H9 (cell line): ENCODE measurements at regions not wholly inside any gene's neighbourhood (a gene's known extent, or its start where the extent isn't known, plus 50 kb on each side); places are given as distances from the start of the nearest gene placed in this dataset.

Experiments
- DNase-seq: peaks from one replicate; pipeline ENCODE4 v3.0.0-alpha.2; 2017
- H2AFZ ChIP-seq: one replicate; pipeline ENCODE4 v1.6.1; 2013; ENCODE audit warnings: mild to moderate bottlenecking, low read length, control low read depth, moderate library complexity
- H2AK5ac ChIP-seq: 2 replicates; pipeline ENCODE4 v1.6.1; 2013; ENCODE audit warnings: low read length, control low read depth, mixed read lengths; ENCODE audit not compliant: insufficient read length
- H2BK120ac ChIP-seq: one replicate; pipeline ENCODE4 v1.6.1; 2013; ENCODE audit warnings: low read depth, mild to moderate bottlenecking, low read length, control low read depth, inconsistent platforms; ENCODE audit not compliant: poor library complexity, severe bottlenecking
- H2BK12ac ChIP-seq: 2 replicates; pipeline ENCODE4 v1.6.1; 2013; ENCODE audit warnings: low read length, control low read depth, mixed read lengths, low read depth; ENCODE audit not compliant: insufficient read length
- H2BK15ac ChIP-seq: 2 replicates; pipeline ENCODE4 v1.6.1; 2013; ENCODE audit warnings: low read depth, low read length, control low read depth
- H2BK20ac ChIP-seq: one replicate; pipeline ENCODE4 v1.6.1; 2013; ENCODE audit warnings: low read depth, mild to moderate bottlenecking, low read length, control low read depth, inconsistent platforms; ENCODE audit not compliant: poor library complexity, severe bottlenecking
- H2BK5ac ChIP-seq: 2 replicates; pipeline ENCODE4 v1.6.1; 2013; ENCODE audit warnings: low read length, control low read depth, mixed read lengths; ENCODE audit not compliant: insufficient read length
- H3K14ac ChIP-seq: 2 replicates; pipeline ENCODE4 v1.6.1; 2013; ENCODE audit warnings: low read length, control low read depth; ENCODE audit not compliant: insufficient read depth
- H3K18ac ChIP-seq: 2 replicates; pipeline ENCODE4 v1.6.1; 2013; ENCODE audit warnings: low read depth, mild to moderate bottlenecking, mixed read lengths, low read length, control low read depth; ENCODE audit not compliant: insufficient read length
- H3K23ac ChIP-seq: 2 replicates; pipeline ENCODE4 v1.6.1; 2013; ENCODE audit warnings: low read length, control low read depth, mixed read lengths, low read depth; ENCODE audit not compliant: insufficient read length
- H3K23me2 ChIP-seq: 2 replicates; pipeline ENCODE4 v1.6.1; 2013; ENCODE audit warnings: low read depth, mild to moderate bottlenecking, mixed read lengths, low read length, control low read depth; ENCODE audit not compliant: insufficient read length, poor library complexity, severe bottlenecking
- H3K27ac ChIP-seq: 2 replicates; pipeline ENCODE4 v1.5.1; 2013; ENCODE audit warnings: low read length, control low read depth, mixed read lengths, low read depth; ENCODE audit not compliant: insufficient read length
- H3K27me3 ChIP-seq: 2 replicates; pipeline ENCODE4 v1.6.1; 2013; ENCODE audit warnings: low read length, control low read depth, inconsistent platforms; ENCODE audit not compliant: insufficient read depth
- H3K4ac ChIP-seq: 2 replicates; pipeline ENCODE4 v1.6.1; 2013; ENCODE audit warnings: low read depth, mild to moderate bottlenecking, control low read depth, inconsistent platforms, low read length, moderate library complexity
- H3K4me1 ChIP-seq: 2 replicates; pipeline ENCODE4 v1.6.1; 2013; ENCODE audit warnings: low read length, control low read depth, inconsistent platforms; ENCODE audit not compliant: insufficient read depth
- H3K4me2 ChIP-seq: 2 replicates; pipeline ENCODE4 v1.6.1; 2013; ENCODE audit warnings: low read length, control low read depth, mixed read lengths; ENCODE audit not compliant: insufficient read length, insufficient read depth
- H3K56ac ChIP-seq: 2 replicates; pipeline ENCODE4 v1.6.1; 2013; ENCODE audit warnings: low read depth, mild to moderate bottlenecking, mixed read lengths, low read length, control low read depth; ENCODE audit not compliant: insufficient read length
- H3K79me1 ChIP-seq: 2 replicates; pipeline ENCODE4 v1.6.1; 2013; ENCODE audit warnings: low read depth, mild to moderate bottlenecking, moderate library complexity, low read length, control low read depth, inconsistent platforms; ENCODE audit not compliant: insufficient read depth, poor library complexity, severe bottlenecking
- H3K79me2 ChIP-seq: 2 replicates; pipeline ENCODE4 v1.6.1; 2013; ENCODE audit warnings: low read length, control low read depth, inconsistent platforms; ENCODE audit not compliant: insufficient read depth
- H3K9ac ChIP-seq: 2 replicates; pipeline ENCODE4 v1.6.1; 2013; ENCODE audit warnings: low read length, control low read depth, mixed read lengths; ENCODE audit not compliant: insufficient read length; ENCODE audit errors: extremely low read depth
- H3K9me3 ChIP-seq: one replicate; pipeline ENCODE4 v1.6.1; 2013; ENCODE audit warnings: low read depth, low read length, inconsistent platforms; ENCODE audit not compliant: control insufficient read depth
- H3T11ph ChIP-seq: one replicate; pipeline ENCODE4 v1.6.1; 2013; ENCODE audit warnings: mild to moderate bottlenecking, low read length, control low read depth, inconsistent platforms
- H4K20me1 ChIP-seq: one replicate; pipeline ENCODE4 v1.6.1; 2013; ENCODE audit not compliant: control insufficient read depth, insufficient read length, insufficient read depth
- H4K5ac ChIP-seq: 2 replicates; pipeline ENCODE4 v1.6.1; 2013; ENCODE audit warnings: low read depth, mild to moderate bottlenecking, mixed read lengths, low read length, control low read depth; ENCODE audit not compliant: insufficient read length
- H4K8ac ChIP-seq: replicated peaks from 2 replicates; pipeline ENCODE4 v1.6.1; 2013; ENCODE audit warnings: low read length, control low read depth, mixed read lengths, low read depth; ENCODE audit not compliant: insufficient read length
- H4K91ac ChIP-seq: 2 replicates; pipeline ENCODE4 v1.6.1; 2013; ENCODE audit warnings: low read depth, mild to moderate bottlenecking, moderate library complexity, mixed read lengths, low read length, control low read depth; ENCODE audit not compliant: insufficient read length
- H3K27ac Mint-ChIP-seq, 3 experiments: 2 replicates in 2 of 3; 3 replicates in 1 of 3; pipeline ENCODE4 v1.8.0; 2020 to 2021; ENCODE audit warnings: mixed read lengths in 3 of 3, mild to moderate bottlenecking in 1 of 3, moderate library complexity in 1 of 3
- H3K27me3 Mint-ChIP-seq: 2 replicates; pipeline ENCODE4 v1.8.0; 2021; ENCODE audit warnings: low read depth, mild to moderate bottlenecking, moderate library complexity, mixed read lengths
- H3K36me3 Mint-ChIP-seq, 3 experiments: 2 replicates in 2 of 3; 3 replicates in 1 of 3; pipeline ENCODE4 v1.8.0; 2020 to 2021; ENCODE audit warnings: low read depth in 3 of 3, mixed read lengths in 3 of 3; ENCODE audit not compliant: insufficient read depth in 1 of 3
- H3K4me1 Mint-ChIP-seq, 2 experiments: 2 replicates each; pipeline ENCODE4 v1.8.0; 2020; ENCODE audit warnings: mixed read lengths in 2 of 2
- H3K4me3 Mint-ChIP-seq, 2 experiments: 2 replicates in 1 of 2; 3 replicates in 1 of 2; pipeline ENCODE4 v1.8.0; 2020 to 2021; ENCODE audit warnings: mild to moderate bottlenecking in 2 of 2, mixed read lengths in 2 of 2, moderate library complexity in 1 of 2
- H3K9me3 Mint-ChIP-seq, 2 experiments: 2 replicates in 1 of 2; 3 replicates in 1 of 2; pipeline ENCODE4 v1.8.0; 2020; ENCODE audit warnings: mild to moderate bottlenecking in 2 of 2, mixed read lengths in 2 of 2, moderate library complexity in 1 of 2
- CTCF ChIP-seq: fragments of 200-600 bp; sonication (generic); conservative IDR thresholded peaks from 3 replicates; pipeline ENCODE4 v1.8.0; 2021; ENCODE audit warnings: antibody characterized with exemption, mild to moderate bottlenecking

- Histone ChIP-seq H3T11ph (no peak overlapping the region), H3K79me2 (no peaks in the 10 kb centered on the region), H4K91ac (no peak overlapping the region), H2BK12ac (no peak overlapping the region), H3K27me3 (no peaks in the 10 kb centered on the region), H3K14ac (no peak overlapping the region), H3K4me2 (no peak overlapping the region), H2AK5ac (no peak overlapping the region), H3K56ac (no peak overlapping the region), H2BK20ac (no peak overlapping the region), H3K9ac (no peak overlapping the region), H2AFZ (no peak overlapping the region), H3K4ac (no peak overlapping the region), H2BK5ac (no peak overlapping the region), H3K23me2 (no peaks in the 10 kb centered on the region), H3K27ac (no peak overlapping the region), H3K9me3 (no peaks in the 10 kb centered on the region), H3K4me1 (no peaks in the 10 kb centered on the region; the same call in 1 of the 2 replicates), H3K23ac (no peak overlapping the region), H4K8ac (no peak overlapping the region), H2BK15ac (no peak overlapping the region), H4K5ac (no peak overlapping the region), H2BK120ac (no peak overlapping the region), H3K18ac (no peak overlapping the region), H4K20me1 (no peaks in the 10 kb centered on the region), H3K79me1 (no peaks in the 10 kb centered on the region)
- DNase-seq = no peak
- Mint-ChIP-seq H3K27me3 (peaks cover 1% of the 10 kb centered on the region; the same call in 1 of the 2 replicates), H3K27ac (no peak overlapping the region), H3K9me3 (peaks cover 6 to 9% of the 10 kb centered on the region in 2 experiments), H3K36me3 (peaks cover 0 to 8% (median 2%) of the 10 kb centered on the region in 3 experiments; a peak in 4 of 7 replicates), H3K4me3 (no peak overlapping the region), H3K4me1 (peaks cover 9 to 14% of the 10 kb centered on the region in 2 experiments)
- peak; percentile 40; the same call in 2 of the 3 replicates for TF ChIP-seq CTCF
Observed at GRCh38 chr10:76697923-76698322, 939.7 kb downstream of the KCNMA1 start.
